Panc1 (cell line): ENCODE measurements at regions not wholly inside any gene's neighbourhood (a gene's known extent, or its start where the extent isn't known, plus 50 kb on each side); places are given as distances from the start of the nearest gene placed in this dataset.

Experiments used
- ATAC-seq: fragments of 200-7000 bp; cut with Tn5 transposase; 2 replicates; pipeline ENCODE4 v1.9.1; 2020; ENCODE audit warnings: mild to moderate bottlenecking, moderate library complexity
- BruUV-seq: library from RNA; stranded (reverse); fragments of 400-500 nt; replicated peaks from 2 replicates; lab custom pipeline; 2021; lab: Mats Ljungman, UMichigan
- CTCF ChIA-PET: fragments of 300-600 bp; sonication (Branson Sonifier 250); formaldehyde crosslinking; loops from one replicate; lab custom pipeline; 2022; ENCODE audit warnings: antibody characterized with exemption; lab: Charles Lee
- POLR2A ChIA-PET: fragments of 300-600 bp; sonication (Branson Sonifier 250); formaldehyde crosslinking; loops from one replicate; lab custom pipeline; 2022; ENCODE audit warnings: antibody characterized with exemption; lab: Charles Lee
- DNase-seq: peaks from one replicate; pipeline ENCODE4 v3.0.0-alpha.2; 2010; ENCODE audit warnings: low read depth, low spot score
- H3K27ac ChIP-seq: 2 replicates; pipeline ENCODE4 v1.5.1; 2011; ENCODE audit warnings: mild to moderate bottlenecking, low read length, inconsistent platforms
- H3K27me3 ChIP-seq: fragments of 200-500 bp; sonication (Bioruptor generic); 2 replicates; pipeline ENCODE4 v1.6.0; 2014; ENCODE audit warnings: low read length, inconsistent platforms; ENCODE audit not compliant: control insufficient read depth, insufficient read depth
- H3K36me3 ChIP-seq: fragments of 200-500 bp; sonication (Bioruptor generic); 2 replicates; pipeline ENCODE4 v1.5.1; 2014; ENCODE audit warnings: inconsistent platforms, mild to moderate bottlenecking, low read length, moderate library complexity; ENCODE audit not compliant: control insufficient read depth, insufficient read depth
- H3K4me1 ChIP-seq: 2 replicates; pipeline ENCODE4 v1.5.1; 2011; ENCODE audit warnings: inconsistent platforms, mild to moderate bottlenecking, low read length, moderate library complexity; ENCODE audit not compliant: control insufficient read depth, insufficient read depth
- H3K4me3 ChIP-seq, 2 experiments: 2 replicates each; pipeline ENCODE4 v1.5.1; 2011 to 2012; ENCODE audit warnings: low read depth in 2 of 2, low read length in 2 of 2, mild to moderate bottlenecking in 2 of 2, inconsistent platforms in 1 of 2, moderate library complexity in 1 of 2
- H3K9me3 ChIP-seq: fragments of 200-500 bp; sonication (Bioruptor generic); 2 replicates; pipeline ENCODE4 v1.5.1; 2014; ENCODE audit warnings: low read depth, mild to moderate bottlenecking, inconsistent platforms, low read length, moderate library complexity; ENCODE audit not compliant: control insufficient read depth, insufficient read depth
- CTCF ChIP-seq: fragments of 450-650 bp; IDR thresholded peaks from 2 replicates; pipeline ENCODE4 v1.5.1; 2017; ENCODE audit warnings: mild to moderate bottlenecking
- POLR2AphosphoS5 ChIP-seq: IDR thresholded peaks from 2 replicates; pipeline ENCODE4 v1.6.1; 2012; ENCODE audit warnings: mild to moderate bottlenecking, low read depth, low read length, moderate library complexity
- REST ChIP-seq, 2 experiments: IDR thresholded peaks; 2 replicates each; pipeline ENCODE4 v1.6.1; 2011 to 2012; ENCODE audit warnings: low read depth in 2 of 2, control low read depth in 1 of 2, low read length in 1 of 2, mild to moderate bottlenecking in 1 of 2, moderate library complexity in 1 of 2; ENCODE audit not compliant: insufficient read depth in 1 of 2
- SIN3A ChIP-seq: IDR thresholded peaks from 2 replicates; pipeline ENCODE4 v1.6.1; 2012; ENCODE audit warnings: low read depth, mild to moderate bottlenecking, low read length, moderate library complexity, borderline replicate concordance; ENCODE audit not compliant: insufficient read depth
- TCF7L2 ChIP-seq: IDR thresholded peaks from 2 replicates; pipeline ENCODE4 v1.6.1; 2011; ENCODE audit warnings: mild to moderate bottlenecking, low read depth, low read length, inconsistent platforms
- in situ Hi-C: cut with HindIII; loops from 2 replicates; pipeline ENCODE4 v1.10.0; 2016; ENCODE audit warnings: low sequenced_read_pairs, low pct_unique_long_range_greater_than_20kb
- intact Hi-C: fragments of 100-400 bp; cut with micrococcal nuclease; formaldehyde crosslinking; loops from one replicate; pipeline ENCODE4 v1.10.0; 2022; ENCODE audit not compliant: unreplicated experiment

GRCh38 chr12:107431942-107432341 is 253.7 kb upstream of the PWP1 start:
- no TSS peak for BruUV-seq
- ChIA-PET POLR2A (no interaction called here), CTCF (no interaction called here)
- intact Hi-C loops: no loop called here
- in situ Hi-C loops: no loop called here
- no peaks in the 10 kb centered on the region for H3K36me3 ChIP-seq
- TF ChIP-seq POLR2AphosphoS5 (no peak), SIN3A (no peak), REST (IDR thresholded peaks at IDR 0.05; ENCODE audit: insufficient read depth in 1 of 2, low read depth in 2 of 2, low read length in 1 of 2) (no peak), CTCF (no peak), TCF7L2 (no peak)
- H3K9me3 ChIP-seq: no peaks in the 10 kb centered on the region
- H3K4me3 ChIP-seq: no peak overlapping the region
- no peak for DNase-seq
- no peak for ATAC-seq
- no peak overlapping the region for H3K27ac ChIP-seq
- H3K4me1 ChIP-seq: no peaks in the 10 kb centered on the region
- H3K27me3 ChIP-seq: no peaks in the 10 kb centered on the region

GRCh38 chr12:107435072-107435471 is 250.5 kb upstream of the PWP1 start:
- no peak overlapping the region for H3K27ac ChIP-seq
- intact Hi-C loops (no loop called here), in situ Hi-C loops (no loop called here)
- BruUV-seq: no TSS peak
- H3K9me3 ChIP-seq: no peaks in the 10 kb centered on the region
- H3K27me3 ChIP-seq: no peaks in the 10 kb centered on the region
- H3K4me1 ChIP-seq: no peaks in the 10 kb centered on the region
- DNase-seq (no peak), ATAC-seq (no peak)
- no peak overlapping the region for H3K4me3 ChIP-seq
- no peak for TF ChIP-seq SIN3A
- TF ChIP-seq CTCF: no peak
- no peak for TF ChIP-seq POLR2AphosphoS5
- TF ChIP-seq REST (IDR thresholded peaks at IDR 0.05; ENCODE audit: insufficient read depth in 1 of 2, low read depth in 2 of 2, low read length in 1 of 2): no peak
- TF ChIP-seq TCF7L2: no peak
- H3K36me3 ChIP-seq: no peaks in the 10 kb centered on the region
- ChIA-PET POLR2A (no interaction called here), CTCF (no interaction called here)
